RWPE1 (cell line): ENCODE measurements at regions not wholly inside any gene's neighbourhood (a gene's known extent, or its start where the extent isn't known, plus 50 kb on each side); places are given as distances from the start of the nearest gene placed in this dataset.

Source experiments
- CTCF ChIA-PET: fragments of 350-600 bp; sonication (Branson Sonifier 250); formaldehyde crosslinking; extraction: SDS; loops from one replicate; lab custom pipeline; 2021; lab: Yijun Ruan, JAX
- POLR2A ChIA-PET: fragments of 400-600 bp; formaldehyde crosslinking; extraction: SDS; loops from one replicate; lab custom pipeline; 2020; ENCODE audit warnings: antibody characterized with exemption; ENCODE audit not compliant: low non-redundant PET; lab: Yijun Ruan, JAX
- DNase-seq: peaks from one replicate; pipeline ENCODE4 v3.0.0; 2012; ENCODE audit warnings: low spot score
- H3K27ac ChIP-seq: fragments of 450-650 bp; 2 replicates; pipeline ENCODE4 v1.5.1; 2017
- TF ChIP-seq, protein P1 (sequence below): fragments of 450-650 bp; conservative IDR thresholded peaks from 2 replicates; pipeline ENCODE4 v1.5.1; 2017; ENCODE audit warnings: low read depth, mild to moderate bottlenecking

DNA sequence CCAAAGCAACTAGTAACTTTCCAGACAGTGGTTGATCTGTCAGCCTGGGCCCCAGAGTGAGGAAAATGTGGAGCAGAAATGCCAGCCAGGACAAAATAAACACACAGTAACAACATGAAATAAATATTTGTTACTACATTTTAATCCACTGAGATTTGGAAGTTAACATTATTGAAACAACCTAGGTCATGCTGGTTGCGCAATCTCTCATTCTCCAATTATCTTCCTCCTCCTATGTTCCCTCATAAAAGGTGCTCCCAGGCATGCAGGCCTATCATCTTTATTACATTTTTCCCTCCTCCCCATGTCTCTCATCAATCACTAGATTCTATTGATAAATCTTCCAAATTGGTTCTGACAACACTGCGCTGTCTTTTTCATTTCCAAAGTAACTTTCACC is 363.1 kb downstream of the HINT1 start:
- DNase-seq = no peak
- POLR2A ChIA-PET = no interaction called here
- TF ChIP-seq, protein P1, sequence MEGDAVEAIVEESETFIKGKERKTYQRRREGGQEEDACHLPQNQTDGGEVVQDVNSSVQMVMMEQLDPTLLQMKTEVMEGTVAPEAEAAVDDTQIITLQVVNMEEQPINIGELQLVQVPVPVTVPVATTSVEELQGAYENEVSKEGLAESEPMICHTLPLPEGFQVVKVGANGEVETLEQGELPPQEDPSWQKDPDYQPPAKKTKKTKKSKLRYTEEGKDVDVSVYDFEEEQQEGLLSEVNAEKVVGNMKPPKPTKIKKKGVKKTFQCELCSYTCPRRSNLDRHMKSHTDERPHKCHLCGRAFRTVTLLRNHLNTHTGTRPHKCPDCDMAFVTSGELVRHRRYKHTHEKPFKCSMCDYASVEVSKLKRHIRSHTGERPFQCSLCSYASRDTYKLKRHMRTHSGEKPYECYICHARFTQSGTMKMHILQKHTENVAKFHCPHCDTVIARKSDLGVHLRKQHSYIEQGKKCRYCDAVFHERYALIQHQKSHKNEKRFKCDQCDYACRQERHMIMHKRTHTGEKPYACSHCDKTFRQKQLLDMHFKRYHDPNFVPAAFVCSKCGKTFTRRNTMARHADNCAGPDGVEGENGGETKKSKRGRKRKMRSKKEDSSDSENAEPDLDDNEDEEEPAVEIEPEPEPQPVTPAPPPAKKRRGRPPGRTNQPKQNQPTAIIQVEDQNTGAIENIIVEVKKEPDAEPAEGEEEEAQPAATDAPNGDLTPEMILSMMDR = no peak
- H3K27ac ChIP-seq = no peak overlapping the region
- CTCF ChIA-PET = no interaction called here

DNA sequence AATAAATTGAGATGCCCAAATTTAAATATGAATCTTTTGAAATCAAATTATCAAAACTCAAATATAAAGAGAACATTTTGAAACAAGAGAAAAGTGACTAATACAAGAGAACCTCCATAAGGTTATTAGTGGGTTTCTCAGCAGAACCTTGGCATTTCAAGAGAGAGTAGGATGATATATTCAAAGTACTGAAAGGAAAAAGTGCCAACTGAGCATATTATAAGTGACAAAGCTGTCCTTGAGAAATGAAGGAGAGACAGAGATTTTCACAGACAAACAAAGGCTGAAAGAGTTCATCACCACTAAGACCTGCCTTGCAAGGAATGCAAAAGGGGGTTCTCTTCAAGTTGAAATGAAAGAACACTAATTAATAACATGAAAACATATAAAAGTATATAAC is 366.0 kb downstream of the HINT1 start:
- no peak for DNase-seq
- CTCF ChIA-PET = no interaction called here
- no peak overlapping the region for H3K27ac ChIP-seq
- TF ChIP-seq, protein P1 = no peak
- POLR2A ChIA-PET = no interaction called here

DNA sequence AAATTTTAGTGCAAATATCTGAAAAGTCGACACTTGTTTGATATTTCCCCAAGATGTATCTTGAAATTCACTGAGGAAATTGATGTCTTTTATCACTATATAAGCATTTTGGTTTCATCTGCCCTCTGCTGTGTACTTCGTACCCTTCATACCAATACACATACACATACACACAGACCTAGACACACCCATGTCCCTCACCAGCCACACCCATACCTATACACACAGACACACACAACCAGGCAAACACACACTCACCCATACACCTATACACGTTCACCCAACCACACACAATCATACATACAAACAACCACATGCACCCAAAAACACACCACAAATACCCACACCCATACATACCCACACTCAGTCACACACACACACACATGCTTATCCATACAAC is 367.8 kb downstream of the HINT1 start:
- DNase-seq = no peak
- H3K27ac ChIP-seq = no peak overlapping the region
- TF ChIP-seq, protein P1 = no peak
- POLR2A ChIA-PET = no interaction called here
- CTCF ChIA-PET = no interaction called here

GRCh38 chr5:130796902-130797301 is 368.2 kb downstream of the HINT1 start:
- TF ChIP-seq, protein P1 = no peak
- ChIA-PET CTCF (no interaction called here), POLR2A (no interaction called here)
- H3K27ac ChIP-seq = no peak overlapping the region
- no peak for DNase-seq

- H3K27ac ChIP-seq = no peak overlapping the region
- DNase-seq = no peak
- CTCF ChIA-PET = no interaction called here
- POLR2A ChIA-PET = no interaction called here
- TF ChIP-seq, protein P1 = no peak
These were observed 369.0 kb downstream of the HINT1 start for GRCh38 chr5:130796032-130796431.

DNA sequence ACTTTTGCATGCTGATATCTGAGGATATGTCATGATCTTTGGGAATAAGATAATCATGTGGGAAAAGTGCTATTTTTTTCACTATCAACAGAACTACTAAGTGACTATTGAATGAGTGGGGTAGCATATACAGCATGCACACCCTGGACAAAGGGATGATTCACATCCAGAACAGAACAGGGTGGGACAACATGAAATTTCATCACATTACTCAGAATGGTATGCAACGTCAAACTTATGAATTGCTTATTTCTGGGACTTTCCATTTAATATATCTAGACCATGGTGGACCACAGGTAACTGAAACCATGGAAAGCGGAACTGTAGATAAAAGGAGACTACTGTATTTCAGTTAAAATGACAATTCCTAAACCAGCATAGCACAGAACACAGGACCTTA is 370.0 kb downstream of the HINT1 start:
- ChIA-PET CTCF (no interaction called here), POLR2A (no interaction called here)
- no peak overlapping the region for H3K27ac ChIP-seq
- peak; percentile 50 for DNase-seq
- TF ChIP-seq, protein P1 = no peak

DNA sequence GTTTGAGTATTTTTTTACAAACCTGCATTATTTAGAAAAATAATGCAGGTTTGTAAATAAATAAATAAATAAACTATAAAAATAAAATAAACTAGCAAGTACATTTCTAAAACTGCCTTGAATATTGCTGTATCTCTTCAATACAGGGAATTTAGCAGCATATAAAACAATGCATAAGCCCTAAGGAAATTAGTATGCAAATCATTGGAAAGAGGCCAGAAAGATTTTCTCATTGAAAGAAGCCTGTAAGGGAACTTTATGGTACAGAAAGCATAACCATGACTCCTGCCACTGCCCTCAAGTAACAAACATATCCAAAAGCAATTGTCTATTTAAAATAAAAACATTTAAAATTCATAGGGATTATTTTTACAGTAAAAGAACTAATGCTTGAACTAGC is 387.3 kb downstream of the HINT1 start:
- POLR2A ChIA-PET = no interaction called here
- DNase-seq = no peak
- TF ChIP-seq, protein P1 = no peak
- H3K27ac ChIP-seq = no peak overlapping the region
- CTCF ChIA-PET = no interaction called here
